IMR-90 (cell line): ENCODE measurements at regions not wholly inside any gene's neighbourhood (a gene's known extent, or its start where the extent isn't known, plus 50 kb on each side); places are given as distances from the start of the nearest gene placed in this dataset.

Experiments used
- ATAC-seq: fragments of 200-7000 bp; cut with Tn5 transposase; 2 replicates; pipeline ENCODE4 v1.9.1; 2020; ENCODE audit warnings: low read depth, mild to moderate bottlenecking, moderate library complexity
- BruUV-seq: library from RNA; stranded (reverse); fragments of 400-500 nt; replicated peaks from 2 replicates; lab custom pipeline; 2021; lab: Mats Ljungman, UMichigan
- CTCF ChIA-PET: fragments of 300-600 bp; formaldehyde crosslinking; extraction: SDS; loops from one replicate; lab custom pipeline; 2021; ENCODE audit warnings: antibody characterized with exemption; lab: Yijun Ruan, JAX
- POLR2A ChIA-PET: fragments of 300-600 bp; sonication (Branson Sonifier 250); formaldehyde crosslinking; loops from one replicate; lab custom pipeline; 2022; ENCODE audit warnings: antibody characterized with exemption; ENCODE audit not compliant: unreplicated experiment; lab: Charles Lee
- DNase-seq: peaks from one replicate; pipeline ENCODE4 v3.0.0; 2013
- H2AFZ ChIP-seq: replicated peaks from 2 replicates; pipeline ENCODE3; 2013; ENCODE audit warnings: low read length, mild to moderate bottlenecking; ENCODE audit not compliant: poor library complexity
- H2AK5ac ChIP-seq: 2 replicates; pipeline ENCODE4 v1.6.1; 2013; ENCODE audit warnings: low read depth, low read length, inconsistent platforms
- H2AK9ac ChIP-seq: replicated peaks from 2 replicates; pipeline ENCODE3; 2013; ENCODE audit warnings: mild to moderate bottlenecking, low read depth, low read length, moderate library complexity; ENCODE audit not compliant: poor library complexity
- H2BK120ac ChIP-seq: 2 replicates; pipeline ENCODE4 v1.6.1; 2013; ENCODE audit warnings: low read depth, low read length, inconsistent platforms
- H2BK15ac ChIP-seq: 3 replicates; pipeline ENCODE4 v1.6.1; 2013; ENCODE audit warnings: low read depth, low read length, inconsistent platforms
- H2BK20ac ChIP-seq: 2 replicates; pipeline ENCODE4 v1.6.1; 2013; ENCODE audit warnings: low read depth, mild to moderate bottlenecking, inconsistent platforms, low read length, moderate library complexity
- H2BK5ac ChIP-seq: 2 replicates; pipeline ENCODE4 v1.6.1; 2013; ENCODE audit warnings: mild to moderate bottlenecking, low read depth, low read length, inconsistent platforms; ENCODE audit not compliant: poor library complexity, severe bottlenecking
- H3K14ac ChIP-seq: replicated peaks from 2 replicates; pipeline ENCODE4 v1.6.1; 2013; ENCODE audit warnings: low read depth, low read length, inconsistent platforms
- H3K18ac ChIP-seq: 2 replicates; pipeline ENCODE4 v1.6.1; 2013; ENCODE audit warnings: low read depth, low read length, control low read depth
- H3K23ac ChIP-seq: 2 replicates; pipeline ENCODE4 v1.6.1; 2013; ENCODE audit warnings: low read depth, low read length, inconsistent platforms
- H3K27ac ChIP-seq: 2 replicates; pipeline ENCODE4 v1.5.1; 2013; ENCODE audit warnings: mild to moderate bottlenecking, control low read depth, low read length; ENCODE audit not compliant: insufficient read depth
- H3K27me3 ChIP-seq: 2 replicates; pipeline ENCODE4 v1.6.1; 2013; ENCODE audit warnings: low read length; ENCODE audit not compliant: control insufficient read depth, insufficient read depth
- H3K36me3 ChIP-seq: 2 replicates; pipeline ENCODE4 v1.6.1; 2013; ENCODE audit warnings: low read length, mixed read lengths; ENCODE audit not compliant: control insufficient read depth, insufficient read depth
- H3K4ac ChIP-seq: 2 replicates; pipeline ENCODE4 v1.6.1; 2013; ENCODE audit warnings: low read depth, low read length, inconsistent platforms
- H3K4me1 ChIP-seq: 2 replicates; pipeline ENCODE4 v1.6.1; 2013; ENCODE audit warnings: low read length, mixed read lengths; ENCODE audit not compliant: control insufficient read depth, insufficient read depth
- H3K4me2 ChIP-seq: 2 replicates; pipeline ENCODE4 v1.6.1; 2013; ENCODE audit warnings: low read depth, mild to moderate bottlenecking, control low read depth, low read length, moderate library complexity
- H3K4me3 ChIP-seq: 2 replicates; pipeline ENCODE4 v1.5.1; 2013; ENCODE audit warnings: low read depth, mild to moderate bottlenecking, control low read depth, low read length, moderate library complexity; ENCODE audit not compliant: insufficient read depth
- H3K56ac ChIP-seq: 2 replicates; pipeline ENCODE4 v1.6.1; 2013; ENCODE audit warnings: low read length, inconsistent platforms; ENCODE audit not compliant: insufficient read depth; ENCODE audit errors: extremely low read depth
- H3K79me1 ChIP-seq, 2 experiments: 2 replicates each; pipeline ENCODE4 v1.6.1; 2013; ENCODE audit warnings: low read length in 2 of 2, inconsistent platforms in 1 of 2, low read depth in 1 of 2
- H3K9ac ChIP-seq: 2 replicates; pipeline ENCODE4 v1.6.1; 2013; ENCODE audit warnings: low read depth, low read length, control low read depth
- H3K9me1 ChIP-seq: 2 replicates; pipeline ENCODE4 v1.6.1; 2013; ENCODE audit warnings: low read length, inconsistent platforms; ENCODE audit not compliant: insufficient read depth
- H3K9me3 ChIP-seq: 2 replicates; pipeline ENCODE4 v1.6.1; 2013; ENCODE audit warnings: low read length; ENCODE audit not compliant: control insufficient read depth, insufficient read depth
- H4K20me1 ChIP-seq: 2 replicates; pipeline ENCODE4 v1.6.1; 2013; ENCODE audit warnings: low read length, inconsistent platforms; ENCODE audit not compliant: insufficient read depth
- H4K5ac ChIP-seq: 2 replicates; pipeline ENCODE4 v1.6.1; 2013; ENCODE audit warnings: mild to moderate bottlenecking, low read depth, low read length, control low read depth
- H4K8ac ChIP-seq, 2 experiments: 2 replicates each; pipeline ENCODE4 v1.6.1; 2013; ENCODE audit warnings: low read depth in 2 of 2, low read length in 2 of 2, control low read depth in 1 of 2, inconsistent platforms in 1 of 2
- H4K91ac ChIP-seq: 2 replicates; pipeline ENCODE4 v1.6.1; 2013; ENCODE audit warnings: low read depth, low read length, inconsistent platforms; ENCODE audit not compliant: insufficient read depth
- CHD1 ChIP-seq: IDR thresholded peaks from 2 replicates; pipeline ENCODE4 v1.6.1; 2012; ENCODE audit warnings: low read depth, low read length, improper control_type of control experiment
- FOS ChIP-seq: fragments of 150-350 bp; IDR thresholded peaks from 2 replicates; pipeline ENCODE4 v1.6.1; 2016; ENCODE audit warnings: low read depth, low read length
- MAZ ChIP-seq: IDR thresholded peaks from 2 replicates; pipeline ENCODE4 v1.6.1; 2012; ENCODE audit warnings: low read depth, mild to moderate bottlenecking, low read length, improper control_type of control experiment, moderate library complexity, borderline replicate concordance
- RAD21 ChIP-seq: IDR thresholded peaks from 2 replicates; pipeline ENCODE4 v1.6.1; 2012; ENCODE audit warnings: low read length, improper control_type of control experiment
- WGBS, 2 experiments: methylation state at CpG; one replicate each; pipeline versions ENCODE4 v1.1.5 to v1.1.7; 2013; ENCODE audit warnings: missing lambda C conversion rate in 2 of 2; ENCODE audit not compliant: insufficient read length in 1 of 2; ENCODE audit errors: extremely low coverage in 2 of 2; 5-methylcytosine and 5-hydroxymethylcytosine counted together
- dilution Hi-C: fragments of 300-500 bp; cut with HindIII; formaldehyde crosslinking; loops from one replicate; pipeline ENCODE4 v1.14.3; 2018; ENCODE audit warnings: low sequenced_read_pairs; ENCODE audit not compliant: unreplicated experiment
- in situ Hi-C: fragments of 300-500 bp; cut with MboI; formaldehyde crosslinking; loops from 3 replicates; pipeline ENCODE4 v1.14.3; 2019; ENCODE audit warnings: low sequenced_read_pairs, inconsistent platforms, mixed read lengths
- intact Hi-C: fragments of 100-400 bp; cut with micrococcal nuclease; formaldehyde crosslinking; loops from 2 replicates; pipeline ENCODE4 v1.10.0; 2022

GRCh38 chr6:159602431-159603041 is 90.5 kb downstream of the SOD2 start:
- CTCF ChIA-PET, result no interaction called here
- in situ Hi-C loops, result no loop called here
- H3K4me2 ChIP-seq, result no peak overlapping the region

More at GRCh38 chr6:159602431-159603041, 90.5 kb downstream of the SOD2 start:
- Histone ChIP-seq H2BK15ac (no peak overlapping the region), H4K8ac (no peak overlapping the region), H4K5ac (no peak overlapping the region), H3K9ac (no peak overlapping the region), H3K4ac (no peak overlapping the region), H2BK120ac (no peak overlapping the region), H3K4me1 (no peaks in the 10 kb centered on the region), H3K27ac (no peak overlapping the region), H3K56ac (no peak overlapping the region), H3K18ac (no peak overlapping the region), H3K36me3 (no peaks in the 10 kb centered on the region), H2AFZ (peak overlapping the region; percentile 43), H4K91ac (no peak overlapping the region), H2AK9ac (no peak overlapping the region), H3K9me3 (0 out of 2 replicates have a peak, but pooled peaks cover 2% of the 10 kb centered on the region), H3K4me3 (no peak overlapping the region), H2AK5ac (no peak overlapping the region), H3K27me3 (no peaks in the 10 kb centered on the region; the same call in 1 of the 2 replicates), H3K79me1 (no peaks in the 10 kb centered on the region), H3K23ac (no peak overlapping the region), H3K9me1 (no peaks in the 10 kb centered on the region; the same call in 1 of the 2 replicates), H3K14ac (no peak overlapping the region), H2BK20ac (no peak overlapping the region), H4K20me1 (no peaks in the 10 kb centered on the region), H2BK5ac (no peak overlapping the region)
- no TSS peak for BruUV-seq
- POLR2A ChIA-PET, result no interaction called here
- no peak for TF ChIP-seq MAZ
- no peak for TF ChIP-seq FOS
- no peak for TF ChIP-seq RAD21
- TF ChIP-seq CHD1, result no peak
- 56% methylated on average over 11 of the region's 23 CpGs; no CpG with 5 or more reads in 1 of the 2 experiments for WGBS, 2 experiments
- DNase-seq (no peak), ATAC-seq (no peak)
- intact Hi-C loops, result no loop called here
- dilution Hi-C loops, result no loop called here
